ENCODE measurements at regions not wholly inside any gene's neighbourhood (a gene's known extent, or its start where the extent isn't known, plus 50 kb on each side); places are given as distances from the start of the nearest gene placed in this dataset.

DNA sequence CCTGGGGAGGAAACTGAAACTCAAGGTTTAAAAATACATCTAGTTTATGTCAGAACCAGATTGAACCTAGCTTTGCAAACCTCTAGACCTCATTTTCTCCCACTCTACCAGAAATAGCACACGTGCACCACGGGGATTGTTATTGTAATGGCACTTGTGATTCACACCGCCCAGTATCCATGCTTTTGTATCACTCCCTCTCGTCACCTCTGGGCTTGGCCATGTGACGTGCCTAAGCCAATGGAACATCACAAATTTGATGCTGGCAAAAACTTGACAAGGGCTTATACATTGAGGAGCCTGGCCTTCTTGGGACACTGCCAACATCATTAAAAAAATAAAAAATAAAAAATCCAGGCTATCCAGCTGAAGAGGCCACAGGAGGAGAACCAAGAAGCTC, 495.8 kb upstream of the POU3F3 start:
- no peak for TF ChIP-seq EZH2 (IDR thresholded peaks at IDR 0.05)
- no peak for TF ChIP-seq POLR2AphosphoS5 (IDR thresholded peaks at IDR 0.05; ENCODE audit: borderline replicate concordance, low read depth, low read length)
- TF ChIP-seq FOXP2 (optimal IDR thresholded peaks at IDR 0.05; ENCODE audit: control extremely low read depth, extremely low read length, insufficient read depth), result no peak

All from SK-N-MC (cell line).